Thoracic aorta (tissue), 2 donors: ENCODE measurements at regions not wholly inside any gene's neighbourhood (a gene's known extent, or its start where the extent isn't known, plus 50 kb on each side); places are given as distances from the start of the nearest gene placed in this dataset.

Experiments used
- ATAC-seq: fragments of 150-250 bp; one replicate; pipeline ENCODE4 v1.8.0; 2017; ENCODE audit warnings: low read depth; ENCODE audit not compliant: insufficient number of reproducible peaks, low FRiP score
- DNase-seq: peaks from one replicate; pipeline ENCODE4 v3.0.0-alpha.2; 2020; ENCODE audit warnings: low spot score
- H3K27ac ChIP-seq, 2 donors: fragments of 200-600 bp; sonication (generic); 1 replicate in 1 of 2; 2 replicates in 1 of 2; pipeline ENCODE4 v1.5.1; 2016; ENCODE audit warnings: mild to moderate bottlenecking in 2 of 2, moderate library complexity in 2 of 2
- H3K27me3 ChIP-seq: fragments of 200-600 bp; sonication (generic); replicated peaks from 2 replicates; pipeline ENCODE4 v1.6.0; 2016; ENCODE audit warnings: mild to moderate bottlenecking; ENCODE audit not compliant: insufficient read depth
- H3K36me3 ChIP-seq: fragments of 200-600 bp; sonication (generic); one replicate; pipeline ENCODE4 v1.5.1; 2016
- H3K4me1 ChIP-seq, 2 donors: fragments of 200-600 bp; sonication (generic); 1 replicate in 1 of 2; 2 replicates in 1 of 2; pipeline versions ENCODE4 v1.5.1 to v1.6.0; 2016; ENCODE audit warnings: low read depth in 2 of 2, mild to moderate bottlenecking in 1 of 2; ENCODE audit not compliant: control insufficient read depth in 1 of 2
- H3K4me3 ChIP-seq: fragments of 200-600 bp; sonication (generic); 2 replicates; pipeline ENCODE4 v1.5.1; 2016; ENCODE audit warnings: mild to moderate bottlenecking
- H3K9me3 ChIP-seq: fragments of 200-600 bp; sonication (generic); 2 replicates; pipeline ENCODE4 v1.5.1; 2016
- TF ChIP-seq, protein P1 (sequence below): fragments of 200-600 bp; sonication (generic); IDR thresholded peaks from one replicate; pipeline ENCODE4 v1.5.1; 2019; ENCODE audit warnings: antibody characterized with exemption

GRCh38 chr4:24722026-24722568 is 73.3 kb upstream of the SOD3 start:
- H3K36me3 ChIP-seq: no peaks in the 10 kb centered on the region
- H3K27ac ChIP-seq: no peak overlapping the region
- H3K4me1 ChIP-seq: no peaks in the 10 kb centered on the region

DNA sequence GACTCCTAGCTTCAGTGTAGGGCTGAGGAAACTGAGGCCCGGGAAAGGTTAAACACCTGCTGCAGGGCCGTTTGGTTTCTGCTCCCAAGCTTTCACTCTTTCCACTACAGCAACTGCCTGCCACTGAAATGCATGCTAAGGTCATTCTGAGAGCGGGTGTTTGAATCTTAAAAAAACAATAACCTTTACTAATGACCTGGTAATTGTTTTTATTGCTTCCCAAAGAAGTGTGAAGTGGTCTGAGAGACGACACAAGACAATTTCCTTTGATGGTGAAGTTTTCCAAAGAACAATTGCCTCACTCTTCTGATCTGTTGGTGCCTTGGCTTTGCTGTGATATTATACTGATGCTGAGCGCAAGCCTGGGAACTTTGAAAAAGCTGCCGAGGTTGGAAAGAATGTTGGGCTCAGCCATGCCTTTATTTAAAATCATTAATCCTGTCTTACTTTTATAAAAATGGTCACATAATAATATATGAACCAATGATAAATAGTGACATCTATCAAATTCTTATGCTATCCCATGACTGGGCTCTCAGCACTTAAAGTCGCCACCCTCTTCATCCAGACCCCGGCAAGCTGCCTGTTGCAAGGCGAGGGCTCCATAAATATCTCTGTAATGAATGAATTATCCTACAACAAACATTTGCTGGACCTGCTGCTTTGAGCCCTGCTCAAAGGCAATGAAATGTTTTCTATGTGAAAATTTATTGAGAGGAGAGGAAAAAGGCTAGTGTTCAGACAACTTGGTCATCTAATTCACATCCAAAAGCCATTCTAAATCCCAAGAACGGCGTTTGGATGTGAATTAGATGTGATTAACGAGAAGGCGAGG is 67.8 kb upstream of the SOD3 start:
- H3K4me1 ChIP-seq: peaks cover 16 to 41% of the 10 kb centered on the region in 2 donors
- no peaks in the 10 kb centered on the region for H3K9me3 ChIP-seq
- DNase-seq (no peak), ATAC-seq (no peak)
- H3K36me3 ChIP-seq: no peaks in the 10 kb centered on the region
- TF ChIP-seq, protein P1, sequence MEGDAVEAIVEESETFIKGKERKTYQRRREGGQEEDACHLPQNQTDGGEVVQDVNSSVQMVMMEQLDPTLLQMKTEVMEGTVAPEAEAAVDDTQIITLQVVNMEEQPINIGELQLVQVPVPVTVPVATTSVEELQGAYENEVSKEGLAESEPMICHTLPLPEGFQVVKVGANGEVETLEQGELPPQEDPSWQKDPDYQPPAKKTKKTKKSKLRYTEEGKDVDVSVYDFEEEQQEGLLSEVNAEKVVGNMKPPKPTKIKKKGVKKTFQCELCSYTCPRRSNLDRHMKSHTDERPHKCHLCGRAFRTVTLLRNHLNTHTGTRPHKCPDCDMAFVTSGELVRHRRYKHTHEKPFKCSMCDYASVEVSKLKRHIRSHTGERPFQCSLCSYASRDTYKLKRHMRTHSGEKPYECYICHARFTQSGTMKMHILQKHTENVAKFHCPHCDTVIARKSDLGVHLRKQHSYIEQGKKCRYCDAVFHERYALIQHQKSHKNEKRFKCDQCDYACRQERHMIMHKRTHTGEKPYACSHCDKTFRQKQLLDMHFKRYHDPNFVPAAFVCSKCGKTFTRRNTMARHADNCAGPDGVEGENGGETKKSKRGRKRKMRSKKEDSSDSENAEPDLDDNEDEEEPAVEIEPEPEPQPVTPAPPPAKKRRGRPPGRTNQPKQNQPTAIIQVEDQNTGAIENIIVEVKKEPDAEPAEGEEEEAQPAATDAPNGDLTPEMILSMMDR: no peak
- no peaks in the 10 kb centered on the region for H3K27me3 ChIP-seq
- no peak overlapping the region for H3K4me3 ChIP-seq
- H3K27ac ChIP-seq: peak overlapping the region in 1 of 2 donors; percentile 57

More at GRCh38 chr4:24722026-24722568, 73.3 kb upstream of the SOD3 start:
- no peak for ATAC-seq
- no peak for DNase-seq
- Histone ChIP-seq H3K4me3 (no peak overlapping the region), H3K27me3 (no peaks in the 10 kb centered on the region), H3K9me3 (no peaks in the 10 kb centered on the region)
- TF ChIP-seq, protein P1: no peak

GRCh38 chr4:24729119-24729730 is 66.1 kb upstream of the SOD3 start:
- no peaks in the 10 kb centered on the region for H3K36me3 ChIP-seq
- TF ChIP-seq, protein P1: no peak
- DNase-seq: no peak
- peak overlapping the region; percentile 57 to 62 for H3K27ac ChIP-seq
- H3K4me3 ChIP-seq: no peak overlapping the region
- ATAC-seq: no peak
- no peaks in the 10 kb centered on the region for H3K9me3 ChIP-seq
- peaks cover 23 to 55% of the 10 kb centered on the region in 2 donors for H3K4me1 ChIP-seq
- H3K27me3 ChIP-seq: no peaks in the 10 kb centered on the region

GRCh38 chr4:24730256-24731001 is 64.9 kb upstream of the SOD3 start:
- Histone ChIP-seq H3K36me3 (no peaks in the 10 kb centered on the region), H3K4me3 (no peak overlapping the region), H3K27me3 (no peaks in the 10 kb centered on the region), H3K9me3 (no peaks in the 10 kb centered on the region), H3K4me1 (peaks cover 29 to 67% of the 10 kb centered on the region in 2 donors), H3K27ac (peak overlapping the region; percentile 57 to 62)
- peak; percentile 73 for DNase-seq
- ATAC-seq: peak; percentile 85
- TF ChIP-seq, protein P1: no peak
